OCI-LY3 (cell line): ENCODE measurements at regions not wholly inside any gene's neighbourhood (a gene's known extent, or its start where the extent isn't known, plus 50 kb on each side); places are given as distances from the start of the nearest gene placed in this dataset.

ENCODE experiments used
- H2AFZ ChIP-seq: fragments of 200-600, 300-600 bp; shearing (Covaris generic); 2 replicates; pipeline ENCODE4 v1.6.0; 2014; ENCODE audit warnings: antibody characterized with exemption, low read depth, low read length
- H3K27ac ChIP-seq: fragments of 200-600, 300-600 bp; sonication (generic); 2 replicates; pipeline ENCODE4 v1.5.1; 2014; ENCODE audit warnings: mild to moderate bottlenecking, low read length, moderate library complexity, mixed read lengths
- H3K27me3 ChIP-seq: fragments of 200-600, 300-600 bp; sonication (generic); 2 replicates; pipeline ENCODE4 v1.6.1; 2014; ENCODE audit warnings: low read depth, low read length, mixed read lengths
- H3K36me3 ChIP-seq: fragments of 200-600, 300-600 bp; sonication (generic); replicated peaks from 2 replicates; pipeline ENCODE3; 2014; ENCODE audit warnings: low read depth, low read length, mixed read lengths
- H3K4me1 ChIP-seq: fragments of 300-600, 200-600 bp; sonication (generic); 2 replicates; pipeline ENCODE4 v1.6.1; 2014; ENCODE audit warnings: low read length, mixed read lengths
- H3K4me2 ChIP-seq: fragments of 200-600, 300-600 bp; sonication (generic); 2 replicates; pipeline ENCODE4 v1.6.1; 2014; ENCODE audit warnings: low read length, mixed read lengths
- H3K4me3 ChIP-seq: fragments of 300-600, 200-600 bp; sonication (generic); 2 replicates; pipeline ENCODE4 v1.5.1; 2014; ENCODE audit warnings: antibody characterized with exemption, mild to moderate bottlenecking, low read length, moderate library complexity
- H3K79me2 ChIP-seq: fragments of 300-600, 200-600 bp; shearing (Covaris generic); 2 replicates; pipeline ENCODE4 v1.6.1; 2014; ENCODE audit warnings: mild to moderate bottlenecking, low read length, mixed read lengths
- H3K9ac ChIP-seq: fragments of 300-600, 200-600 bp; shearing (Covaris generic); 2 replicates; pipeline ENCODE4 v1.6.0; 2014; ENCODE audit warnings: mild to moderate bottlenecking, low read length, moderate library complexity
- H3K9me3 ChIP-seq: fragments of 200-600, 300-600 bp; shearing (Covaris generic); 2 replicates; pipeline ENCODE4 v1.6.1; 2014; ENCODE audit warnings: low read length, mixed read lengths; ENCODE audit not compliant: insufficient read depth
- H4K20me1 ChIP-seq: fragments of 200-600, 300-600 bp; sonication (generic); 2 replicates; pipeline ENCODE4 v1.6.1; 2016; ENCODE audit warnings: low read length, mixed read lengths; ENCODE audit not compliant: insufficient read depth
- EZH2phosphoT487 ChIP-seq: fragments of 200-600 bp; shearing (Covaris generic); IDR thresholded peaks from 2 replicates; pipeline ENCODE4 v1.6.1; 2018; ENCODE audit warnings: antibody characterized with exemption, mixed run types, low read depth
- TF ChIP-seq, protein P1 (sequence below): fragments of 200-600, 300-600 bp; sonication (generic); IDR thresholded peaks from 2 replicates; pipeline ENCODE4 v1.5.1; 2014; ENCODE audit warnings: antibody characterized with exemption, low read length, low read depth

DNA sequence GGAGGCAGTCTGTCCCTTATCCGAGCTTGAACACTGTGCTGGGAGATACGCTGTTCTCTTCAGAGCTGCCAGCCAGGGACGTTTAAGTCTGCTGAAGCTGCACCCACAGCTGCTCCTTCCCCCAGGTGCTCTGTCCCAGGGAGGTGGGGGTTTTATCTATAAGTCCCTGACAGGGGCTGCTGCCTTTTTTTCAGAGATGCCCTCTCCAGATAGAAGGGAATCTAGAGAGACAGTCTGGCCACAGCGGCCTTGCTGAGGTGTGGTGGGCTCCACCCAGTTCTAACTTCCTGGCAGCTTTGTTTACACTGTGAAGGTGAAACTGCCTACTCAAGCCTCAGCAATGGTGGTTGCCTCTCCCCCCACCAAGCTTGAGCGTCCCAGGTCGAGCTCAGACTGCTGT, 319.9 kb upstream of the GRM7 start:
- TF ChIP-seq, protein P1, sequence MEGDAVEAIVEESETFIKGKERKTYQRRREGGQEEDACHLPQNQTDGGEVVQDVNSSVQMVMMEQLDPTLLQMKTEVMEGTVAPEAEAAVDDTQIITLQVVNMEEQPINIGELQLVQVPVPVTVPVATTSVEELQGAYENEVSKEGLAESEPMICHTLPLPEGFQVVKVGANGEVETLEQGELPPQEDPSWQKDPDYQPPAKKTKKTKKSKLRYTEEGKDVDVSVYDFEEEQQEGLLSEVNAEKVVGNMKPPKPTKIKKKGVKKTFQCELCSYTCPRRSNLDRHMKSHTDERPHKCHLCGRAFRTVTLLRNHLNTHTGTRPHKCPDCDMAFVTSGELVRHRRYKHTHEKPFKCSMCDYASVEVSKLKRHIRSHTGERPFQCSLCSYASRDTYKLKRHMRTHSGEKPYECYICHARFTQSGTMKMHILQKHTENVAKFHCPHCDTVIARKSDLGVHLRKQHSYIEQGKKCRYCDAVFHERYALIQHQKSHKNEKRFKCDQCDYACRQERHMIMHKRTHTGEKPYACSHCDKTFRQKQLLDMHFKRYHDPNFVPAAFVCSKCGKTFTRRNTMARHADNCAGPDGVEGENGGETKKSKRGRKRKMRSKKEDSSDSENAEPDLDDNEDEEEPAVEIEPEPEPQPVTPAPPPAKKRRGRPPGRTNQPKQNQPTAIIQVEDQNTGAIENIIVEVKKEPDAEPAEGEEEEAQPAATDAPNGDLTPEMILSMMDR = no peak
- no peak for TF ChIP-seq EZH2phosphoT487
- no peaks in the 10 kb centered on the region for H4K20me1 ChIP-seq
- H3K36me3 ChIP-seq = no peaks in the 10 kb centered on the region
- H3K27ac ChIP-seq = no peak overlapping the region
- no peak overlapping the region for H2AFZ ChIP-seq
- H3K9me3 ChIP-seq = no peaks in the 10 kb centered on the region
- no peaks in the 10 kb centered on the region for H3K79me2 ChIP-seq
- H3K9ac ChIP-seq = no peak overlapping the region
- H3K4me3 ChIP-seq = no peak overlapping the region
- no peak overlapping the region for H3K4me2 ChIP-seq
- H3K4me1 ChIP-seq = no peaks in the 10 kb centered on the region
- H3K27me3 ChIP-seq = no peaks in the 10 kb centered on the region

DNA sequence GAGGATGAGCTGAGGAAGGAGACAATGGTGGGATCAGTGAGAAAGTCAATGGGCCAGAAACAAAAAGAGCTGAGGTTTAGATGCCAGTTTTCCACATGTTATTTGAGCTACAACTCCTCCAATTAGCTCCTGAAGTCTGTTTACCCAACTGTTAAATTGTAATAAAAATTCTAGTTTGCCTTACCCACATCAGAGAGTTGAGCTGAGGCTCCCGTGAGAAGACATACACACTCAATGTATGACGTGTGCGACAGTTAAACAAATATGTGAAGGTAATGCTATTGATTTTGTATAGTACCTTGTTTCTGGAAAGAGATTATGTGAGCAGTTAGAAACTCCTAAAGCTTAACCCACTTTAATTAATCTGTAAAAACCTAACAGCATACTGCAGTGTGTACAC, 318.1 kb upstream of the GRM7 start:
- H2AFZ ChIP-seq = no peak overlapping the region
- no peaks in the 10 kb centered on the region for H4K20me1 ChIP-seq
- no peak overlapping the region for H3K9ac ChIP-seq
- no peak for TF ChIP-seq EZH2phosphoT487
- TF ChIP-seq, protein P1 = no peak
- H3K4me3 ChIP-seq = no peak overlapping the region
- no peaks in the 10 kb centered on the region for H3K27me3 ChIP-seq
- H3K9me3 ChIP-seq = no peaks in the 10 kb centered on the region
- H3K4me1 ChIP-seq = no peaks in the 10 kb centered on the region
- no peak overlapping the region for H3K27ac ChIP-seq
- H3K79me2 ChIP-seq = no peaks in the 10 kb centered on the region
- H3K4me2 ChIP-seq = no peak overlapping the region
- H3K36me3 ChIP-seq = no peaks in the 10 kb centered on the region

DNA sequence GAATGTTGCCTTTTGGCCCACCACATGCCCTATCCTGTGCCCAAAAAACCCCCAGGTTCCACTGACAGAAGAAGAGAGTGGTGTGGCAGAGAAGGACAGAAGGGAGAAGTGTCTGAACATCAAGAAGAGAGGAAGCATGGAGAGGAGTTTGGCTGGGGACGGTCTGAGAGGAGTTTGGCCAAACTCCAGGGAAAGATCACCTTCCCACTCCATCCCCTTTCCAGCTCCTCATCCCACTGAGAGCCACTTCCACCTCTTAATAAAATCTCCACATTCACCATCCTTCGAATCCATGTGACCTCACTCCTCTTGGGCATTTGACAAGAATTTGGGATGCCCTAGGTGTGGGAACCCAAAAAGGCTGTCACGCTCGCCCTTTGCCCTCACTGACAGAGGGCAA, 311.6 kb upstream of the GRM7 start:
- no peaks in the 10 kb centered on the region for H3K79me2 ChIP-seq
- H3K4me1 ChIP-seq = no peaks in the 10 kb centered on the region

DNA sequence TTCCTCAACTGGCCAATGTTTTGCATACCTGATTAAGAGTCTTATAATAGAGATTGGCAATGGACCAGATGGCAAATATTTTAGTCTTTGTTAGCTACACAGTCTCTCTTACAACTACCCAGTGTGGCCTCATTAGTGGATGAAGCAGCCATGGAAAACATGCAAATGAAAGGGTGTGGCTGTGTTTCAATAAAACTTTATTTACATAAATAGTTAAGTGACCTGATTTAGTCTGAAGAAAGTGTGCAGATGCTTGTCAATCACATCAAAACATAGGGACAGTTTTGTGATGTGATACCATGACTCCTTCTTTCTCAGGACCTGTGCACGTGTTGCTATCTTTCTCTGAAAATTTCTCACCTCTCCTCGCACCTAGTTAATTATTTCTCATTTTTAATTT, 309.8 kb upstream of the GRM7 start:
- Histone ChIP-seq H4K20me1 (no peaks in the 10 kb centered on the region), H3K4me1 (no peaks in the 10 kb centered on the region), H3K27ac (no peak overlapping the region), H3K9ac (no peak overlapping the region), H3K9me3 (no peaks in the 10 kb centered on the region), H3K27me3 (no peaks in the 10 kb centered on the region), H3K4me3 (no peak overlapping the region), H3K36me3 (no peaks in the 10 kb centered on the region), H3K4me2 (no peak overlapping the region), H2AFZ (no peak overlapping the region), H3K79me2 (no peaks in the 10 kb centered on the region)
- TF ChIP-seq, protein P1 = no peak
- no peak for TF ChIP-seq EZH2phosphoT487

More for the DNA sequence above, 311.6 kb upstream of the GRM7 start:
- TF ChIP-seq, protein P1 = no peak
- TF ChIP-seq EZH2phosphoT487 = no peak
- no peak overlapping the region for H3K9ac ChIP-seq
- no peak overlapping the region for H2AFZ ChIP-seq
- H3K4me2 ChIP-seq = no peak overlapping the region
- no peak overlapping the region for H3K4me3 ChIP-seq
- H3K9me3 ChIP-seq = no peaks in the 10 kb centered on the region
- H3K27ac ChIP-seq = no peak overlapping the region
- H3K27me3 ChIP-seq = no peaks in the 10 kb centered on the region
- H4K20me1 ChIP-seq = no peaks in the 10 kb centered on the region
- H3K36me3 ChIP-seq = no peaks in the 10 kb centered on the region
